Liver (tissue), 3 donors: ENCODE measurements at regions not wholly inside any gene's neighbourhood (a gene's known extent, or its start where the extent isn't known, plus 50 kb on each side); places are given as distances from the start of the nearest gene placed in this dataset.

Experiments used
- CTCF ChIP-seq: fragments of 150-350 bp; IDR thresholded peaks from 2 replicates; pipeline ENCODE4 v1.5.1; 2017; ENCODE audit warnings: improper control_type of control experiment, low read depth, low read length; ENCODE audit not compliant: missing input control
- EGR1 ChIP-seq, 2 donors: IDR thresholded peaks; 2 replicates each; pipeline ENCODE4 v1.6.1; 2016 to 2018; ENCODE audit warnings: antibody characterized with exemption in 2 of 2, low read depth in 2 of 2
- FOXA1 ChIP-seq: IDR thresholded peaks from 2 replicates; pipeline ENCODE4 v1.6.1; 2016; ENCODE audit warnings: antibody characterized with exemption
- JUND ChIP-seq, 2 donors: IDR thresholded peaks; 2 replicates each; pipeline ENCODE4 v1.6.1; 2016; ENCODE audit warnings: antibody characterized with exemption in 2 of 2
- MAX ChIP-seq: IDR thresholded peaks from 2 replicates; pipeline ENCODE4 v1.6.1; 2016; ENCODE audit warnings: antibody characterized with exemption
- REST ChIP-seq: IDR thresholded peaks from 2 replicates; pipeline ENCODE4 v1.6.1; 2016; ENCODE audit warnings: antibody characterized with exemption, mild to moderate bottlenecking
- RXRA ChIP-seq, 2 donors: IDR thresholded peaks; 2 replicates each; pipeline ENCODE4 v1.6.1; 2017 to 2018; ENCODE audit warnings: antibody characterized with exemption in 2 of 2, mild to moderate bottlenecking in 1 of 2
- SP1 ChIP-seq: IDR thresholded peaks from 2 replicates; pipeline ENCODE4 v1.6.1; 2018; ENCODE audit warnings: antibody characterized with exemption, mild to moderate bottlenecking
- TAF1 ChIP-seq: conservative IDR thresholded peaks from 2 replicates; pipeline ENCODE4 v1.6.1; 2016; ENCODE audit warnings: antibody characterized with exemption, mild to moderate bottlenecking
- ZBTB33 ChIP-seq: IDR thresholded peaks from 2 replicates; pipeline ENCODE4 v1.6.1; 2016; ENCODE audit warnings: antibody characterized with exemption
- donor health status: healthy.
- donor health status: healthy.

- TF ChIP-seq ZBTB33 (no peak), CTCF (no peak), EGR1 (IDR thresholded peaks at IDR 0.05; ENCODE audit: low read depth in 2 of 2) (no peak), RXRA (IDR thresholded peaks at IDR 0.05) (no peak), MAX (no peak), TAF1 (no peak), SP1 (no peak), REST (no peak), JUND (IDR thresholded peaks at IDR 0.05) (no peak), FOXA1 (no peak)
Observed at GRCh38 chr10:130871406-130871805, 440.1 kb downstream of the TCERG1L start.
